Glutamatergic neuron (in vitro differentiated cells): ENCODE measurements at regions not wholly inside any gene's neighbourhood (a gene's known extent, or its start where the extent isn't known, plus 50 kb on each side); places are given as distances from the start of the nearest gene placed in this dataset.
"Not testable (repeated sequence)": the region's sequence is repeated elsewhere in the genome, so short reads cannot be mapped to it uniquely, and the experiment has no call there.

Experiments
- DNase-seq: peaks from one replicate; pipeline ENCODE4 v3.0.0; 2022
- H3K27ac Mint-ChIP-seq: one replicate; pipeline ENCODE4 v1.8.0; 2020; ENCODE audit warnings: mild to moderate bottlenecking, mixed read lengths, inconsistent platforms; ENCODE audit not compliant: unreplicated experiment
- H3K27me3 Mint-ChIP-seq: one replicate; pipeline ENCODE4 v1.8.0; 2020; ENCODE audit warnings: mild to moderate bottlenecking, moderate library complexity, mixed read lengths, inconsistent platforms; ENCODE audit not compliant: unreplicated experiment
- H3K36me3 Mint-ChIP-seq: one replicate; pipeline ENCODE4 v1.8.0; 2020; ENCODE audit warnings: mild to moderate bottlenecking, mixed read lengths, inconsistent platforms; ENCODE audit not compliant: unreplicated experiment
- H3K4me1 Mint-ChIP-seq: one replicate; pipeline ENCODE4 v1.8.0; 2020; ENCODE audit warnings: mild to moderate bottlenecking, low read depth, mixed read lengths, inconsistent platforms; ENCODE audit not compliant: unreplicated experiment
- H3K4me3 Mint-ChIP-seq: one replicate; pipeline ENCODE4 v1.8.0; 2020; ENCODE audit warnings: mild to moderate bottlenecking, mixed read lengths, inconsistent platforms; ENCODE audit not compliant: unreplicated experiment
- H3K9me3 Mint-ChIP-seq: one replicate; pipeline ENCODE4 v1.8.0; 2020; ENCODE audit warnings: mild to moderate bottlenecking, moderate library complexity, mixed read lengths, inconsistent platforms; ENCODE audit not compliant: unreplicated experiment
- TF ChIP-seq, protein P1 (sequence below): fragments of 200-600 bp; sonication (generic); IDR thresholded peaks from one replicate; pipeline ENCODE4 v1.5.0; 2021; ENCODE audit not compliant: partially characterized antibody, unreplicated experiment

DNA sequence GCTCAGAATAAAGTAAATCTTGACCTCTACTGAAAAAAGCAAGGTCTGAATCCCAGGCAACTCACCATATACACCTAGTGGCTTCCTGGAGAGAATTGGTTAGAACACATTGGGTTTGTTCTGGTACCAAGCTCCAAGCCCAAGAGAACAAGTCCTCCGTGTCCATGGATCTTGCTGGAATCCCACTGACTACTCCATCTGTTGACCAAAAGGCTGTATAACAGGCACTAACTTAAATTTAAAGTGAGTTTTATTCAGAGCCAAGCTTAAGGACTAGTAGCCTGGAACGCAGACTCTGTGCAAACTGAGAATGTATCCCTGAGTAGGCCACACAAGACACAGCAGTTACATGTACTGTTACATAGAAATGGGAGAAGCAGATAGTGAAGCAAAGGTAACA is 342.1 kb upstream of the LRRC3B start:
- H3K36me3 Mint-ChIP-seq = no peaks in the 10 kb centered on the region
- no peak overlapping the region for H3K27ac Mint-ChIP-seq
- H3K4me3 Mint-ChIP-seq = no peak overlapping the region
- H3K27me3 Mint-ChIP-seq = no peaks in the 10 kb centered on the region
- TF ChIP-seq, protein P1, sequence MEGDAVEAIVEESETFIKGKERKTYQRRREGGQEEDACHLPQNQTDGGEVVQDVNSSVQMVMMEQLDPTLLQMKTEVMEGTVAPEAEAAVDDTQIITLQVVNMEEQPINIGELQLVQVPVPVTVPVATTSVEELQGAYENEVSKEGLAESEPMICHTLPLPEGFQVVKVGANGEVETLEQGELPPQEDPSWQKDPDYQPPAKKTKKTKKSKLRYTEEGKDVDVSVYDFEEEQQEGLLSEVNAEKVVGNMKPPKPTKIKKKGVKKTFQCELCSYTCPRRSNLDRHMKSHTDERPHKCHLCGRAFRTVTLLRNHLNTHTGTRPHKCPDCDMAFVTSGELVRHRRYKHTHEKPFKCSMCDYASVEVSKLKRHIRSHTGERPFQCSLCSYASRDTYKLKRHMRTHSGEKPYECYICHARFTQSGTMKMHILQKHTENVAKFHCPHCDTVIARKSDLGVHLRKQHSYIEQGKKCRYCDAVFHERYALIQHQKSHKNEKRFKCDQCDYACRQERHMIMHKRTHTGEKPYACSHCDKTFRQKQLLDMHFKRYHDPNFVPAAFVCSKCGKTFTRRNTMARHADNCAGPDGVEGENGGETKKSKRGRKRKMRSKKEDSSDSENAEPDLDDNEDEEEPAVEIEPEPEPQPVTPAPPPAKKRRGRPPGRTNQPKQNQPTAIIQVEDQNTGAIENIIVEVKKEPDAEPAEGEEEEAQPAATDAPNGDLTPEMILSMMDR = no peak
- H3K4me1 Mint-ChIP-seq = no peaks in the 10 kb centered on the region
- peaks cover 10% of the 10 kb centered on the region for H3K9me3 Mint-ChIP-seq
- DNase-seq = no peak

DNA sequence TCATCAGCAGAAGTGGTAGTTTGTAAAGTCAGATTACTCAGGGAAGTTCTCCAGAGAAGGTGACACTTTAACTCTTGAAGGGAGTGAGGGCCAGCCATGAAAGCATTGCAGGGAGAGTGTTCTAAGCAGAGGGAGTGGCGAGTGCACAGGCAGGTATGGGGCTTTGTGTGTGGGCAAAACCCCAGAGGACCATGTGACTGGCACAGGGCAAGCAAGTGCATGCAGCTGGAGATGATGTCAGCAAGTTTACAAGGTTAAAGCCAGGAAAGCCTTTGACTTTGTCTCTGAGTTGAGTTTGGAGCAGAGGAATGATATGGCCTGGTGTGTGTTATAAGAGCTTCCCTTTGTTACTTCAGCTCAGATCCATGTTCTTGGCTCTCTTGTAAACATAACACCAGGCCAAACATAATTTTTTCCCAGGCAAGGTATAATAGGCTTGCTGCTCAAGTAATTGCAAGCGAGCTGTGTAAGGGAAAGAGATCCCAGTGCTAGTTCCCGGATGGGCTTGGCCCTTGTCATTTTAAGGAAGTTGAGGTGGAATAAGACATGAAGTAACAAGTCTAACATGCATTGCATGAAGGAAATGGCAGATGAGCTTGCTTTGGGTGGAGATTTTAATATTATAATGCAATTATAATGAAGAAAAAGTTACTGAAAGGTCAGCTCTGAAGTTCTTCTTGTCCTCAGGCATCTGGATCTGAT is 341.1 kb upstream of the LRRC3B start:
- TF ChIP-seq, protein P1 = no peak
- Mint-ChIP-seq H3K4me3 (no peak overlapping the region), H3K36me3 (no peaks in the 10 kb centered on the region), H3K9me3 (peaks cover 10% of the 10 kb centered on the region), H3K27ac (no peak overlapping the region), H3K27me3 (no peaks in the 10 kb centered on the region), H3K4me1 (no peaks in the 10 kb centered on the region)
- DNase-seq = no peak

DNA sequence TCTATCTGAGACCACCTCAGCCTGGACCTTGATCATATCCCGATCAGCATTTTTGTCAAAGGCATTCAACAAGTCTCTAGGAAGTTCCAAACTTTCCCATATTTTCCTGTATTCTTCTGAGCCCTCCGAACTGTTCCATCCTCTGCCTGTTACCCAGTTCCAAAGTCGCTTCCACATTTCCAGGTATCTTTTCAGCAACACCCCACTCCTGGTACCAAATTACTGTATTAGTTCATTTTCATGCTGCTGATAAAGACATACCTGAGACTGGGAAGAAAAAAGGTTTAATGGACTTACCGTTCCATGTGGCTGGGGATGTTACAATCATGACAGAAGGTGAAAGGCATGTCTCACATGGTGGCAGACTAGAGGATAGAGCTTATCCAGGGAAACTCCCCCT is 338.1 kb upstream of the LRRC3B start:
- H3K36me3 Mint-ChIP-seq, H3K4me3 Mint-ChIP-seq, H3K27me3 Mint-ChIP-seq, H3K4me1 Mint-ChIP-seq, H3K27ac Mint-ChIP-seq, DNase-seq: not testable (repeated sequence)
- H3K9me3 Mint-ChIP-seq = peaks cover 10% of the 10 kb centered on the region

DNA sequence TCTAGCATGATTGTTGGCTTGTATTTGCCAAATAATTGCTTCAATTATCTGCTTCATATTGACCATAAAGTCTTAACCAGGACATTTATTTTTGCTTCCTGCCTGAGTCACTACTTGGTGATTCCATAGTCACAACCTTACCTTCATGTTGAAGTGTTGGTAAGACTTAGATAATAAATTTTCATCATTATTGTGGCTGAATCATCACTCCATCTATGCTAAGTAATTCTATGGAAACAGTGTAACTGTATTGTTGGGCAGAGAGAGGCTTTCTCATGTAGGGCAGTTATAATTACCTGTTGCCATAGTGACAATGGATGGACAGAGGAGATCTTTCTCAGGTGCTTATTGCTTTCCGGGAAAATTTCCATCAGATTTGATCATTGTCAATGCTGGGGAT is 330.7 kb upstream of the LRRC3B start:
- H3K4me3 Mint-ChIP-seq = no peak overlapping the region
- TF ChIP-seq, protein P1 = no peak
- no peaks in the 10 kb centered on the region for H3K9me3 Mint-ChIP-seq
- H3K27ac Mint-ChIP-seq = no peak overlapping the region
- H3K4me1 Mint-ChIP-seq = no peaks in the 10 kb centered on the region
- no peaks in the 10 kb centered on the region for H3K27me3 Mint-ChIP-seq
- DNase-seq = no peak
- H3K36me3 Mint-ChIP-seq = no peaks in the 10 kb centered on the region

DNA sequence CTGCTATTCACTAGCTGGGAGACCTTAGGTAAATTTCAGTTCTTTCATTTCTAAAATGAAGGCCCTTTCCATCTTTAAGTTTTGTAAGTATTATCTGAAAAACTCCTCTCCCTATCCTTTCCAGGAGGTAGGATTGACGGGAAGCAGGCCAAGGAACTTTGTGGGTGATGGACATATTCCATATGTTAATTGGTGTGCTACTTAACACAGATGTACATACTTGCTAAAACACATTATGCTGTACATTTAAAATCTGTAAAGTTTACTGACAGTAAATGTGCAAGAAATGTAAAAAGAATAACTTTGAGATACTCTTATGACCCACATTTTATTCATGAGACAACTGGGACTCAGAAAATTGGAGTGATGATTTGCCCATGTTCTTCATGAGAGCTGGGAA is 329.8 kb upstream of the LRRC3B start:
- TF ChIP-seq, protein P1 = no peak
- DNase-seq = no peak
- Mint-ChIP-seq H3K4me3 (no peak overlapping the region), H3K9me3 (no peaks in the 10 kb centered on the region), H3K27me3 (no peaks in the 10 kb centered on the region), H3K36me3 (no peaks in the 10 kb centered on the region), H3K27ac (no peak overlapping the region), H3K4me1 (no peaks in the 10 kb centered on the region)
